IPS DF 6.9 (cell line): ENCODE measurements at regions not wholly inside any gene's neighbourhood (a gene's known extent, or its start where the extent isn't known, plus 50 kb on each side); places are given as distances from the start of the nearest gene placed in this dataset.

Experiments used
- DNase-seq: peaks from one replicate; pipeline ENCODE4 v3.0.0-alpha.2; 2013; ENCODE audit warnings: low read depth, low spot score
- H3K27ac ChIP-seq: one replicate; pipeline ENCODE4 v1.5.1; 2013; ENCODE audit warnings: low read length, control low read depth
- H3K27me3 ChIP-seq: 2 replicates; pipeline ENCODE4 v1.6.1; 2013; ENCODE audit warnings: mild to moderate bottlenecking, low read length; ENCODE audit not compliant: control insufficient read depth, insufficient read depth
- H3K36me3 ChIP-seq: 2 replicates; pipeline ENCODE4 v1.6.1; 2013; ENCODE audit warnings: low read length; ENCODE audit not compliant: control insufficient read depth, insufficient read depth
- H3K4me1 ChIP-seq: 2 replicates; pipeline ENCODE4 v1.6.1; 2013; ENCODE audit warnings: low read length; ENCODE audit not compliant: control insufficient read depth, insufficient read depth
- H3K4me3 ChIP-seq: 2 replicates; pipeline ENCODE4 v1.5.1; 2013; ENCODE audit warnings: mild to moderate bottlenecking, low read length
- H3K9me3 ChIP-seq: 2 replicates; pipeline ENCODE4 v1.6.1; 2013; ENCODE audit warnings: low read length, inconsistent platforms; ENCODE audit not compliant: control insufficient read depth, insufficient read depth
- WGBS: extraction: QIAGEN DNeasy Blood & Tissue Kit; methylation state at CpG from one replicate; pipeline ENCODE4 v1.1.7; 2013; ENCODE audit warnings: mixed read lengths, missing lambda C conversion rate; ENCODE audit not compliant: insufficient read length, insufficient coverage; 5-methylcytosine and 5-hydroxymethylcytosine counted together

GRCh38 chr6:167392631-167393316, 67.9 kb downstream of the TTLL2 start:
- Histone ChIP-seq H3K4me3 (no peak overlapping the region), H3K27ac (no peak overlapping the region), H3K4me1 (no peaks in the 10 kb centered on the region), H3K36me3 (no peaks in the 10 kb centered on the region), H3K9me3 (no peaks in the 10 kb centered on the region), H3K27me3 (no peaks in the 10 kb centered on the region)
- WGBS: no CpG with 5 or more reads among the region's 13 CpGs
- DNase-seq: no peak

GRCh38 chr6:167393731-167394130, 68.8 kb downstream of the TTLL2 start:
- H3K4me3 ChIP-seq: no peak overlapping the region
- H3K27ac ChIP-seq: no peak overlapping the region
- no peaks in the 10 kb centered on the region for H3K4me1 ChIP-seq
- DNase-seq: no peak
- no CpG with 5 or more reads among the region's 7 CpGs for WGBS
- H3K27me3 ChIP-seq: no peaks in the 10 kb centered on the region
- no peaks in the 10 kb centered on the region for H3K9me3 ChIP-seq
- H3K36me3 ChIP-seq: no peaks in the 10 kb centered on the region

- Histone ChIP-seq H3K4me3 (no peak overlapping the region), H3K9me3 (no peaks in the 10 kb centered on the region), H3K36me3 (no peaks in the 10 kb centered on the region), H3K4me1 (no peaks in the 10 kb centered on the region), H3K27me3 (no peaks in the 10 kb centered on the region), H3K27ac (no peak overlapping the region)
- no CpG with 5 or more reads among the region's 8 CpGs for WGBS
- DNase-seq: no peak
Measured at GRCh38 chr6:167394339-167394738, 69.5 kb downstream of the TTLL2 start.

- Histone ChIP-seq H3K4me1 (no peaks in the 10 kb centered on the region), H3K27me3 (no peaks in the 10 kb centered on the region), H3K9me3 (no peaks in the 10 kb centered on the region), H3K36me3 (no peaks in the 10 kb centered on the region), H3K4me3 (no peak overlapping the region), H3K27ac (no peak overlapping the region)
- 100% methylated on average over 7 of the region's 19 CpGs for WGBS
- DNase-seq: no peak
Measured at GRCh38 chr6:167394820-167395219, 69.9 kb downstream of the TTLL2 start.

GRCh38 chr6:167396068-167396658, 71.3 kb downstream of the TTLL2 start:
- H3K4me3 ChIP-seq: no peak overlapping the region
- H3K9me3 ChIP-seq: no peaks in the 10 kb centered on the region
- no peak overlapping the region for H3K27ac ChIP-seq
- H3K27me3 ChIP-seq: no peaks in the 10 kb centered on the region
- no peaks in the 10 kb centered on the region for H3K36me3 ChIP-seq
- WGBS: no CpG with 5 or more reads among the region's 16 CpGs
- no peak for DNase-seq
- no peaks in the 10 kb centered on the region for H3K4me1 ChIP-seq

GRCh38 chr6:167396659-167397490, 72.0 kb downstream of the TTLL2 start:
- WGBS: no CpG with 5 or more reads among the region's 23 CpGs
- no peaks in the 10 kb centered on the region for H3K36me3 ChIP-seq
- no peaks in the 10 kb centered on the region for H3K27me3 ChIP-seq
- H3K9me3 ChIP-seq: no peaks in the 10 kb centered on the region
- DNase-seq: no peak
- no peaks in the 10 kb centered on the region for H3K4me1 ChIP-seq
- H3K27ac ChIP-seq: no peak overlapping the region
- no peak overlapping the region for H3K4me3 ChIP-seq

GRCh38 chr6:167397712-167398111, 72.8 kb downstream of the TTLL2 start:
- DNase-seq: no peak
- no peak overlapping the region for H3K27ac ChIP-seq
- H3K4me3 ChIP-seq: no peak overlapping the region
- H3K4me1 ChIP-seq: no peaks in the 10 kb centered on the region
- WGBS: no CpG with 5 or more reads among the region's 6 CpGs
- no peaks in the 10 kb centered on the region for H3K9me3 ChIP-seq
- no peaks in the 10 kb centered on the region for H3K36me3 ChIP-seq
- no peaks in the 10 kb centered on the region for H3K27me3 ChIP-seq

GRCh38 chr6:167398214-167399050, 73.5 kb downstream of the TTLL2 start:
- Histone ChIP-seq H3K4me1 (no peaks in the 10 kb centered on the region), H3K9me3 (no peaks in the 10 kb centered on the region), H3K27ac (no peak overlapping the region), H3K4me3 (no peak overlapping the region), H3K36me3 (no peaks in the 10 kb centered on the region), H3K27me3 (no peaks in the 10 kb centered on the region)
- DNase-seq: no peak
- WGBS: no CpG with 5 or more reads among the region's 14 CpGs

- H3K27ac ChIP-seq: no peak overlapping the region
Measured at GRCh38 chr6:167399051-167399387, 74.1 kb downstream of the TTLL2 start.

GRCh38 chr6:167399599-167399998, 74.7 kb downstream of the TTLL2 start:
- no peak overlapping the region for H3K4me3 ChIP-seq
- no peak for DNase-seq
- no CpG with 5 or more reads among the region's 17 CpGs for WGBS
- no peaks in the 10 kb centered on the region for H3K4me1 ChIP-seq
- H3K27ac ChIP-seq: no peak overlapping the region
- H3K9me3 ChIP-seq: no peaks in the 10 kb centered on the region
- H3K27me3 ChIP-seq: no peaks in the 10 kb centered on the region
- H3K36me3 ChIP-seq: no peaks in the 10 kb centered on the region

More at GRCh38 chr6:167399051-167399387, 74.1 kb downstream of the TTLL2 start:
- H3K27me3 ChIP-seq: no peaks in the 10 kb centered on the region
- H3K9me3 ChIP-seq: no peaks in the 10 kb centered on the region
- H3K4me1 ChIP-seq: no peaks in the 10 kb centered on the region
- no CpG with 5 or more reads among the region's 6 CpGs for WGBS
- no peak overlapping the region for H3K4me3 ChIP-seq
- DNase-seq: no peak
- H3K36me3 ChIP-seq: no peaks in the 10 kb centered on the region
